OCI-LY3 (cell line): ENCODE measurements at regions not wholly inside any gene's neighbourhood (a gene's known extent, or its start where the extent isn't known, plus 50 kb on each side); places are given as distances from the start of the nearest gene placed in this dataset.

Experiments
- H2AFZ ChIP-seq: fragments of 200-600, 300-600 bp; shearing (Covaris generic); 2 replicates; pipeline ENCODE4 v1.6.0; 2014; ENCODE audit warnings: antibody characterized with exemption, low read depth, low read length
- H3K27ac ChIP-seq: fragments of 200-600, 300-600 bp; sonication (generic); 2 replicates; pipeline ENCODE4 v1.5.1; 2014; ENCODE audit warnings: mild to moderate bottlenecking, low read length, moderate library complexity, mixed read lengths
- H3K27me3 ChIP-seq: fragments of 200-600, 300-600 bp; sonication (generic); 2 replicates; pipeline ENCODE4 v1.6.1; 2014; ENCODE audit warnings: low read depth, low read length, mixed read lengths
- H3K36me3 ChIP-seq: fragments of 200-600, 300-600 bp; sonication (generic); replicated peaks from 2 replicates; pipeline ENCODE3; 2014; ENCODE audit warnings: low read depth, low read length, mixed read lengths
- H3K4me1 ChIP-seq: fragments of 300-600, 200-600 bp; sonication (generic); 2 replicates; pipeline ENCODE4 v1.6.1; 2014; ENCODE audit warnings: low read length, mixed read lengths
- H3K4me2 ChIP-seq: fragments of 200-600, 300-600 bp; sonication (generic); 2 replicates; pipeline ENCODE4 v1.6.1; 2014; ENCODE audit warnings: low read length, mixed read lengths
- H3K4me3 ChIP-seq: fragments of 300-600, 200-600 bp; sonication (generic); 2 replicates; pipeline ENCODE4 v1.5.1; 2014; ENCODE audit warnings: antibody characterized with exemption, mild to moderate bottlenecking, low read length, moderate library complexity
- H3K79me2 ChIP-seq: fragments of 300-600, 200-600 bp; shearing (Covaris generic); 2 replicates; pipeline ENCODE4 v1.6.1; 2014; ENCODE audit warnings: mild to moderate bottlenecking, low read length, mixed read lengths
- H3K9ac ChIP-seq: fragments of 300-600, 200-600 bp; shearing (Covaris generic); 2 replicates; pipeline ENCODE4 v1.6.0; 2014; ENCODE audit warnings: mild to moderate bottlenecking, low read length, moderate library complexity
- H3K9me3 ChIP-seq: fragments of 200-600, 300-600 bp; shearing (Covaris generic); 2 replicates; pipeline ENCODE4 v1.6.1; 2014; ENCODE audit warnings: low read length, mixed read lengths; ENCODE audit not compliant: insufficient read depth
- H4K20me1 ChIP-seq: fragments of 200-600, 300-600 bp; sonication (generic); 2 replicates; pipeline ENCODE4 v1.6.1; 2016; ENCODE audit warnings: low read length, mixed read lengths; ENCODE audit not compliant: insufficient read depth
- EZH2phosphoT487 ChIP-seq: fragments of 200-600 bp; shearing (Covaris generic); IDR thresholded peaks from 2 replicates; pipeline ENCODE4 v1.6.1; 2018; ENCODE audit warnings: antibody characterized with exemption, mixed run types, low read depth
- TF ChIP-seq, protein P1 (sequence below): fragments of 200-600, 300-600 bp; sonication (generic); IDR thresholded peaks from 2 replicates; pipeline ENCODE4 v1.5.1; 2014; ENCODE audit warnings: antibody characterized with exemption, low read length, low read depth

GRCh38 chr11:80610516-80610915 is 1169.7 kb upstream of the TENM4 start:
- H3K36me3 ChIP-seq, result no peaks in the 10 kb centered on the region
- H3K27me3 ChIP-seq, result no peaks in the 10 kb centered on the region
- H3K9me3 ChIP-seq, result no peaks in the 10 kb centered on the region
- no peaks in the 10 kb centered on the region for H3K79me2 ChIP-seq
- no peaks in the 10 kb centered on the region for H4K20me1 ChIP-seq
- TF ChIP-seq EZH2phosphoT487, result no peak
- TF ChIP-seq, protein P1, sequence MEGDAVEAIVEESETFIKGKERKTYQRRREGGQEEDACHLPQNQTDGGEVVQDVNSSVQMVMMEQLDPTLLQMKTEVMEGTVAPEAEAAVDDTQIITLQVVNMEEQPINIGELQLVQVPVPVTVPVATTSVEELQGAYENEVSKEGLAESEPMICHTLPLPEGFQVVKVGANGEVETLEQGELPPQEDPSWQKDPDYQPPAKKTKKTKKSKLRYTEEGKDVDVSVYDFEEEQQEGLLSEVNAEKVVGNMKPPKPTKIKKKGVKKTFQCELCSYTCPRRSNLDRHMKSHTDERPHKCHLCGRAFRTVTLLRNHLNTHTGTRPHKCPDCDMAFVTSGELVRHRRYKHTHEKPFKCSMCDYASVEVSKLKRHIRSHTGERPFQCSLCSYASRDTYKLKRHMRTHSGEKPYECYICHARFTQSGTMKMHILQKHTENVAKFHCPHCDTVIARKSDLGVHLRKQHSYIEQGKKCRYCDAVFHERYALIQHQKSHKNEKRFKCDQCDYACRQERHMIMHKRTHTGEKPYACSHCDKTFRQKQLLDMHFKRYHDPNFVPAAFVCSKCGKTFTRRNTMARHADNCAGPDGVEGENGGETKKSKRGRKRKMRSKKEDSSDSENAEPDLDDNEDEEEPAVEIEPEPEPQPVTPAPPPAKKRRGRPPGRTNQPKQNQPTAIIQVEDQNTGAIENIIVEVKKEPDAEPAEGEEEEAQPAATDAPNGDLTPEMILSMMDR, result no peak
- H3K9ac ChIP-seq, result no peak overlapping the region
- H3K4me2 ChIP-seq, result no peak overlapping the region
- no peaks in the 10 kb centered on the region for H3K4me1 ChIP-seq
- H2AFZ ChIP-seq, result no peak overlapping the region
- H3K4me3 ChIP-seq, result no peak overlapping the region
- H3K27ac ChIP-seq, result no peak overlapping the region

DNA sequence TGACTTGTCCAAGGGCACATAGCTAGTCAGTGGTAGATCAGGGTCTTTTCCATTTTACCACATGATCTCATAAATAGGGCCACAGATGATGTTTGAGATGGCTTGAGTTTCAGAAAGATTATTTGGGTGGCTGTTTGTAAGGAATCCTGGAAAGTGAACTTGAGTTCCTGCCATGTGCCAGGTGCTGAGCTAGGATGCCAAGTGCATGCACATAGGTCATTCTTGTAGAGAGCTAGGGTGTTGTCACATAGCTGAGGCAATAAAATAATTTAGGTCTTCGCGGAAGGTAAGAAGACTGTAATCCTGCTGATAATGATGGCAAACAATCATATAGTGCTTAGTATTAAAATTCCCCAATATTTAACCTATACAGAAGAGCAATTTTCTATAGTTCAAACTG is 1162.6 kb upstream of the TENM4 start:
- no peaks in the 10 kb centered on the region for H4K20me1 ChIP-seq
- H3K4me3 ChIP-seq, result no peak overlapping the region
- no peaks in the 10 kb centered on the region for H3K36me3 ChIP-seq
- no peak for TF ChIP-seq EZH2phosphoT487
- H3K79me2 ChIP-seq, result no peaks in the 10 kb centered on the region
- H3K27ac ChIP-seq, result no peak overlapping the region
- no peak overlapping the region for H2AFZ ChIP-seq
- H3K4me2 ChIP-seq, result no peak overlapping the region
- H3K9me3 ChIP-seq, result no peaks in the 10 kb centered on the region
- no peaks in the 10 kb centered on the region for H3K4me1 ChIP-seq
- H3K27me3 ChIP-seq, result no peaks in the 10 kb centered on the region
- no peak overlapping the region for H3K9ac ChIP-seq

- no peaks in the 10 kb centered on the region for H4K20me1 ChIP-seq
- no peak for TF ChIP-seq EZH2phosphoT487
- TF ChIP-seq, protein P1, result no peak
- no peaks in the 10 kb centered on the region for H3K4me1 ChIP-seq
- H3K9me3 ChIP-seq, result no peaks in the 10 kb centered on the region
- H3K4me2 ChIP-seq, result no peak overlapping the region
- no peak overlapping the region for H2AFZ ChIP-seq
- no peak overlapping the region for H3K27ac ChIP-seq
- no peaks in the 10 kb centered on the region for H3K27me3 ChIP-seq
- H3K9ac ChIP-seq, result no peak overlapping the region
- H3K79me2 ChIP-seq, result no peaks in the 10 kb centered on the region
- no peaks in the 10 kb centered on the region for H3K36me3 ChIP-seq
- no peak overlapping the region for H3K4me3 ChIP-seq
These were observed 1158.1 kb upstream of the TENM4 start for GRCh38 chr11:80598905-80599304.

GRCh38 chr11:80596291-80596810 is 1155.5 kb upstream of the TENM4 start:
- H3K79me2 ChIP-seq, result no peaks in the 10 kb centered on the region
- H3K9ac ChIP-seq, result no peak overlapping the region
- no peaks in the 10 kb centered on the region for H3K27me3 ChIP-seq
- H2AFZ ChIP-seq, result no peak overlapping the region
- no peak overlapping the region for H3K4me2 ChIP-seq
- no peak overlapping the region for H3K27ac ChIP-seq
- no peaks in the 10 kb centered on the region for H4K20me1 ChIP-seq
- no peak overlapping the region for H3K4me3 ChIP-seq
- no peaks in the 10 kb centered on the region for H3K36me3 ChIP-seq
- H3K4me1 ChIP-seq, result no peaks in the 10 kb centered on the region
- TF ChIP-seq, protein P1, result no peak
- no peak for TF ChIP-seq EZH2phosphoT487
- H3K9me3 ChIP-seq, result no peaks in the 10 kb centered on the region

GRCh38 chr11:80595011-80595410 is 1154.2 kb upstream of the TENM4 start:
- no peaks in the 10 kb centered on the region for H3K27me3 ChIP-seq
- H3K9me3 ChIP-seq, result no peaks in the 10 kb centered on the region
- H3K79me2 ChIP-seq, result no peaks in the 10 kb centered on the region
- TF ChIP-seq EZH2phosphoT487, result no peak
- TF ChIP-seq, protein P1, result no peak
- H3K36me3 ChIP-seq, result no peaks in the 10 kb centered on the region
- no peaks in the 10 kb centered on the region for H4K20me1 ChIP-seq
- H3K27ac ChIP-seq, result no peak overlapping the region
- H3K4me3 ChIP-seq, result no peak overlapping the region
- H3K4me2 ChIP-seq, result no peak overlapping the region
- H3K9ac ChIP-seq, result no peak overlapping the region
- H3K4me1 ChIP-seq, result no peaks in the 10 kb centered on the region
- H2AFZ ChIP-seq, result no peak overlapping the region
